Large intestine (tissue), 3 donors: ENCODE measurements at regions not wholly inside any gene's neighbourhood (a gene's known extent, or its start where the extent isn't known, plus 50 kb on each side); places are given as distances from the start of the nearest gene placed in this dataset.

ENCODE experiments used
- DNase-seq, 2 donors: peaks; one replicate each; pipeline versions ENCODE4 v3.0.0 to v3.0.0-alpha.2; 2013
- H3K27ac ChIP-seq: one replicate; pipeline ENCODE4 v1.5.1; 2013; ENCODE audit warnings: low read length
- H3K27me3 ChIP-seq: 2 replicates; pipeline ENCODE4 v1.6.1; 2013; ENCODE audit warnings: low read length; ENCODE audit not compliant: control insufficient read depth, insufficient read depth
- H3K36me3 ChIP-seq: 2 replicates; pipeline ENCODE4 v1.6.1; 2013; ENCODE audit warnings: low read length; ENCODE audit not compliant: control insufficient read depth, insufficient read depth
- H3K4me1 ChIP-seq: one replicate; pipeline ENCODE4 v1.6.1; 2013; ENCODE audit warnings: low read length; ENCODE audit not compliant: control insufficient read depth, insufficient read depth
- H3K4me3 ChIP-seq: one replicate; pipeline ENCODE4 v1.5.1; 2013; ENCODE audit warnings: low read length
- H3K9me3 ChIP-seq: one replicate; pipeline ENCODE4 v1.6.1; 2013; ENCODE audit warnings: mild to moderate bottlenecking, low read depth, low read length, moderate library complexity; ENCODE audit not compliant: control insufficient read depth
- WGBS: methylation state at CpG from one replicate; pipeline ENCODE4 v1.1.5; 2013; ENCODE audit warnings: low lambda C conversion rate; ENCODE audit not compliant: insufficient coverage; 5-methylcytosine and 5-hydroxymethylcytosine counted together

DNA sequence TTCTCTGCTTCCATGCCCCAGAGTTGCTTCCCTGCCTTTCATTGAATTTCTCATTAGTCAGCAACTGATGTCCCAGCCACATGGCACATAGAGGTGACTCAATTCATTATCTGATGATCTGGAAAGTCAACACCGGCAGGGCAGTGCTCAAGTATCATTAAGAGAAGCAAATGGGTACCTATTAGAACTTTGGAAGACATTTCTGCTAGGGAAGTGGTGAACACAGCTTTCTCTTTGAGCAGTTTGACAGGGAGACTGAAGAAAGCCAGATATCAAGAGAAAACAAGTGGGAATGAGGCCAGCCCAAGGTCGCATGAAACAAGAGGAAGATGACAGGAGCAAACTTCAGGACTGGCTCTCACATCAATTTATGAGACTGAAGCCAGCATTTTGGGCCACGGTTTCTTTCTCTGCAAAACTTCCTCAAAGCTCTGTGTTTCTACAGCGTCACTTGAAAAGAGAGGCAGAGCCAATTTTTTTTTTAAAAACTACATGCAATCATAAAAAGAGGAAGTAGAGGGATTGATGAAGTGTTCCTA, 108.3 kb upstream of the RPS6KA3 start:
- Histone ChIP-seq H3K36me3 (no peaks in the 10 kb centered on the region), H3K27me3 (no peaks in the 10 kb centered on the region), H3K4me1 (peaks cover 21% of the 10 kb centered on the region), H3K27ac (no peak overlapping the region), H3K4me3 (no peak overlapping the region), H3K9me3 (no peaks in the 10 kb centered on the region)
- peak in 1 of 2 donors; percentile 54 for DNase-seq
- no CpG with 5 or more reads among the region's 4 CpGs for WGBS

DNA sequence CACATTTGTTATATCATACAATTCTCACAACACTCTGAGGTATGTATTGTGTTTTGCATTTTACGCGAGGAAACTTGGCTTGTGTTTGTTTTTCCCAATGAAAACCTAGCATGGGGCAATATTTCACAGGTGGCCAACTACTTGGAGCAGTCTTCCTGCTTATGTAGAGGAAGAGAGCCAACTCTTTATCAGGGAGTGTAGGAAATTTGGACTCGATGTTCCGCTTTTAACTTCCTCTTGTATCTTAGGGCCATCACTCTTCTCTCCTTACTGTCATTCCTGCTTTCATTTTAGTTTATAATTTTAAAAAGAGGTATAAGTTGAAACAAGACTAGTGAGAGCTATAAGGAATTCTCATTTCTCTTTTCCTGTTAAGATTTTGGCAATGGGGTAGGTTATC, 107.7 kb upstream of the RPS6KA3 start:
- Histone ChIP-seq H3K4me3 (no peak overlapping the region), H3K27ac (no peak overlapping the region), H3K27me3 (no peaks in the 10 kb centered on the region), H3K9me3 (no peaks in the 10 kb centered on the region), H3K4me1 (peaks cover 21% of the 10 kb centered on the region), H3K36me3 (no peaks in the 10 kb centered on the region)
- no CpG with 5 or more reads among the region's 4 CpGs for WGBS
- no peak for DNase-seq

DNA sequence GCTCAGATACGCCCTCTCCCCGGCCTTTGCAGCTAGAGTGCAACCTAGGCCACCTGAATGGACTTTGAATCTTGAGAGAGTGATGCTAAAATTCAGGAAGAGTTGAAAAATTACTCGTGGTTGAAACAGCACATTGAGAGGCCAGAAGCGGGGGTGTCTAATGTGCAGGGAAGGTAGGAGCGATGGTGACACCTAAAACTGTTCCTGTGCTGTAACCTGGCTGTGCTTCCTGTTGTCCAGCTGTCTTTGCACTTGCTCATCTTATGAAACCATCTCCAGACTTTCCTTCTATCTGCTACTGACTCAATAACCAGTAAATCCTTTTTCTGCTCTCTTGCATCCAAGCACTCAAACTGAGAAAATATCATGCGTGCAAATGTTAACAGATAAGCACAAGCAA, 106.4 kb upstream of the RPS6KA3 start:
- peak in 1 of 2 donors; percentile 19 for DNase-seq
- Histone ChIP-seq H3K9me3 (no peaks in the 10 kb centered on the region), H3K27ac (no peak overlapping the region), H3K27me3 (no peaks in the 10 kb centered on the region), H3K4me3 (no peak overlapping the region), H3K36me3 (no peaks in the 10 kb centered on the region), H3K4me1 (peaks cover 16% of the 10 kb centered on the region)
- no CpG with 5 or more reads among the region's 6 CpGs for whole genome bisulfite sequencing

DNA sequence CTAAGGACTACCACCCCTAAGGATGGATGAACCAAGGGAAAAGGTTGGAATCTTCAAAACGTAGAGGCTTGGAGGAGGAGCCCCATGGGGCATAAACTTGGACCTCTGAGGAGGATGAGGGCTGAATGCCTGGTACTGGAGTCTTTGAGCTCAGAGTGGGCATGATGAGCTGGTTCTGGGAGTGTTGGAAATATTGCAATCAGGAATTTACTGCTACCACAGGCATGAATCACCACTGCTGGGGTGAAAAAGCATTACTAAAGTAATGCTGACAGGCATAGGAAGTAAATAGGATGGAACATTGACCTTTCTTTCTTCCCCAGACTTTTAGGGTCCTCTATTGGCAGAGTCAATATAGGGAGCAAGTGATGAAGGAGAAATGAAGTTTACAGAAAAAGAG, 105.8 kb upstream of the RPS6KA3 start:
- WGBS, result no CpG with 5 or more reads among the region's 1 CpG
- H3K27ac ChIP-seq, result no peak overlapping the region
- DNase-seq, result no peak

DNA sequence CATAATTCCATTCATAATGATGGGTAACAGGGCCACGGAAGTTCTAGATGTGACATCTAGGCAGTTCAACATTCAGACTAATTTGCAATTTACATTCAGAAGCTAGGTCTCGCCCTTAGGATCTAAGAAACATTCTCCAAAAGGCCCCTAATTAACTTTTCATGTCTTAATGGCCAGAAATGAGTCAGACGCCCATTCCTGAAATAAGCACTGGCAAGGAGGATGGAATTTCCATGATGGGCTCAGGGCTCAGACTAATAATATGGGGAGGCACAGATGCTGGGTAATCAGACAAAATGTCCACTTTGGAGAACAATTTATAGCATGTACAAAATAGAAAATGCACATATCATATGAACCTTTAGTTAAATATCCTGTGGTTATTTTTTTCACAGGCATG, 102.8 kb upstream of the RPS6KA3 start:
- no CpG with 5 or more reads among the region's 3 CpGs for WGBS
- Histone ChIP-seq H3K4me1 (peaks cover 7% of the 10 kb centered on the region), H3K27ac (no peak overlapping the region), H3K4me3 (no peak overlapping the region), H3K9me3 (no peaks in the 10 kb centered on the region), H3K36me3 (no peaks in the 10 kb centered on the region), H3K27me3 (no peaks in the 10 kb centered on the region)
- DNase-seq, result no peak

More for the DNA sequence above, 105.8 kb upstream of the RPS6KA3 start:
- no peaks in the 10 kb centered on the region for H3K36me3 ChIP-seq
- H3K4me1 ChIP-seq, result peaks cover 16% of the 10 kb centered on the region
- no peak overlapping the region for H3K4me3 ChIP-seq
- H3K27me3 ChIP-seq, result no peaks in the 10 kb centered on the region
- no peaks in the 10 kb centered on the region for H3K9me3 ChIP-seq

DNA sequence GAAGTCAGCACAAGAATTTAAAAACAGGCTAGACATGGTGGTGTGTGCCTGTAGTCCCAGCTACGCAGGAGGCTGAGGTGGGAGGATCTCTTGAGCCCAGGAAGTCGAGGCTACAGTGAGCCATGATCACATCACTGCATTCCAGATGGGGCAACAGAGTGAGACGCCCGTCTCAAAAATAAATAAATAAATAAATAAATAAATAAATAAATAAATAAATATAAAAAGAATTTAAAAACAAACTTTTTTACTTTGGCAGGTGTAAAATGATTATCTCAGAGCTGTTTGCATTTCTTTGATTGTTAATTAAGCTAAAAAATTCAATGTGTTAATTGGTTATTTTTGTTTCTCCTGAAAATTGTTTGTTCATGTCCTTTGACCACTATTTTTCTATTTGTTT, 97.5 kb upstream of the RPS6KA3 start:
- Histone ChIP-seq H3K36me3 (no peaks in the 10 kb centered on the region), H3K27ac (no peak overlapping the region), H3K27me3 (no peaks in the 10 kb centered on the region), H3K4me1 (peaks cover 20% of the 10 kb centered on the region), H3K9me3 (no peaks in the 10 kb centered on the region), H3K4me3 (no peak overlapping the region)
- no peak for DNase-seq
- no CpG with 5 or more reads among the region's 4 CpGs for WGBS

DNA sequence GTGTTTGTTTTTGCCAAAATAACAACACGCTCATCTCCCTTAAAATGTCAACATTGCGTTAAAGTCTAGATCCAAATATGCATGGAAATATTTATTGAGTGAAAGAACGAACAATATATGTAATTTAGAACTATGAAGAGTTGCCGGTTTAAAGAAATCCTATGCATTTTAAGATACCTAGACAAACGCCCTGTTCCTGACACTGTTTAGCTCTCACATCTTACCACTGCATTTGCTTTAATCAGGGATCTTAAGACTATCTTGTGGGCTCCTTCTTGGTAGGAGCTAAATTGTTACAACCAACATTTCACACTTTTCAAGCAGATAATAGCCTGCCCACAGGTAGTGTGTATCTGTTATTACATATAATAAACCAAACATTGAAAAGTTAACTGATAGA, 96.6 kb upstream of the RPS6KA3 start:
- H3K4me1 ChIP-seq, result peaks cover 20% of the 10 kb centered on the region
- DNase-seq, result no peak
- H3K4me3 ChIP-seq, result no peak overlapping the region
- no peaks in the 10 kb centered on the region for H3K36me3 ChIP-seq
- 40% methylated on average over 1 of the region's 5 CpGs for WGBS
- peak overlapping the region; percentile 74 for H3K27ac ChIP-seq
- H3K27me3 ChIP-seq, result no peaks in the 10 kb centered on the region
- no peaks in the 10 kb centered on the region for H3K9me3 ChIP-seq

DNA sequence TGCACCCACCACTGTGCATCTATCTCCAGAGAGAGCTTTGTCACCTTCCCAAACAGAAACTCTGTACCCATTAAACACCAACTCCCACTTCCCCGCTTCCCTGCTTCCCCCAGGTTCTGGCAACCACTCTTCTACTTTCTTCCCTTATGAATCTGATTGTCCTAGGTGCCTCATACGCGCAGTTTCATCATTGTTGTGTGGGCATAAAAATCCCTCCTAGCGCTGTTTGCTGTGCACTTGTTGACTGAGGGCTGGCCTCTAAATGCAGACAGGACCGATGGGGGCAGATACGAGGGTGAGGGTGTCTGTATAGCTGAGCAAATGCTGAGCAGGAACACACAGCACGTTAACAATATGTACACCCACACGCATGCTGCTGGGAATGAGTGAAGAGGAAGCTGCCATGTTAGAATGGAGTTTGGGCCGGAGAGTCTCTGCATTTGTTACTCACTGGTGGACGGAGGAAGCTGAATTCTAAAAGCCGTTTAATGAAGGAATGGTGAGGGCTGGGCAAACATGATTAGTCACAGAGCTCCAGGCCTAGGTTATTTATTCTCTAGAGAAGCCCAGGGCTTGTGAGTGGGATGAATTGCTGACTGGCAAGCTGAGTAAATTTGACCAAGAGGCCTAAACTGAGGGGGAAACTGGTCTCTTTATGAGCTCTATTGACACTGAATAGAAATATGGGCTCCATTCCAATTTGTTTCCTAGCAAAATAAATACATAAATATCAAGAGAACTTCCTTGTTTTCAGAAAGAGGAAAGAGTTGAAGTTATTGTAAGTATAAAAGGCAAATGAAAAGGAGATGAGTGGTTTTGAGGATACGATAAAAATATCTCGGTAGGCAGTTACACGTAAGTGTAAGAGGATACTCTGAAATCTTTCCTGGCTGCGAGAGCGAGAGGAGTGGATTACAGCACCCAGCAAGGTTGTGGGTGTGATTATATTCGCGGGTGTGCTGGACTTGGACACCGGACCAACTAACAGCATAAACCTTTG, 95.9 kb upstream of the RPS6KA3 start:
- Histone ChIP-seq H3K36me3 (no peaks in the 10 kb centered on the region), H3K4me1 (peaks cover 20% of the 10 kb centered on the region), H3K27me3 (no peaks in the 10 kb centered on the region), H3K27ac (peak overlapping the region; percentile 74), H3K4me3 (no peak overlapping the region), H3K9me3 (no peaks in the 10 kb centered on the region)
- peak in 1 of 2 donors; percentile 56 for DNase-seq
- no CpG with 5 or more reads among the region's 19 CpGs for WGBS

DNA sequence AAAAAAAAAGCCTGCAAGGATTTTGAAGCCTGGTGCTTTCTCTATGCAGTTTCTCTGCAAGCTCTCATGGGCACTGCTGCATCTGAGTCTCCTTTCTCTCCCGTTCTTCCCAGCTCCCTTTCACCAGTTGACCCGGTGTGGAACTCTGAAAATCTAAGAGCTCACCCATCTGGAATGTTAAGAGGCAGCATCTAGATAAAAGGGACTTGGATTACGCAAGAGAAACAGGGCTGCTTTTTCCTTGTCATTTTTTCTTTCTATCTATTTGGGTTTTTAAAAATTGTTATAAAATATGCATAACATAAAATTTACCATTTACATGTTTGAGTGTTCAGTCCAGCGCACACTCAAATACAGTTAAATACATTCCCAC, 95.2 kb upstream of the RPS6KA3 start:
- peaks cover 20% of the 10 kb centered on the region for H3K4me1 ChIP-seq
- WGBS, result no CpG with 5 or more reads among the region's 4 CpGs
- no peaks in the 10 kb centered on the region for H3K27me3 ChIP-seq
- H3K36me3 ChIP-seq, result no peaks in the 10 kb centered on the region
- H3K4me3 ChIP-seq, result no peak overlapping the region
- peak overlapping the region; percentile 74 for H3K27ac ChIP-seq
- no peaks in the 10 kb centered on the region for H3K9me3 ChIP-seq
- DNase-seq, result peak in 1 of 2 donors; percentile 46

DNA sequence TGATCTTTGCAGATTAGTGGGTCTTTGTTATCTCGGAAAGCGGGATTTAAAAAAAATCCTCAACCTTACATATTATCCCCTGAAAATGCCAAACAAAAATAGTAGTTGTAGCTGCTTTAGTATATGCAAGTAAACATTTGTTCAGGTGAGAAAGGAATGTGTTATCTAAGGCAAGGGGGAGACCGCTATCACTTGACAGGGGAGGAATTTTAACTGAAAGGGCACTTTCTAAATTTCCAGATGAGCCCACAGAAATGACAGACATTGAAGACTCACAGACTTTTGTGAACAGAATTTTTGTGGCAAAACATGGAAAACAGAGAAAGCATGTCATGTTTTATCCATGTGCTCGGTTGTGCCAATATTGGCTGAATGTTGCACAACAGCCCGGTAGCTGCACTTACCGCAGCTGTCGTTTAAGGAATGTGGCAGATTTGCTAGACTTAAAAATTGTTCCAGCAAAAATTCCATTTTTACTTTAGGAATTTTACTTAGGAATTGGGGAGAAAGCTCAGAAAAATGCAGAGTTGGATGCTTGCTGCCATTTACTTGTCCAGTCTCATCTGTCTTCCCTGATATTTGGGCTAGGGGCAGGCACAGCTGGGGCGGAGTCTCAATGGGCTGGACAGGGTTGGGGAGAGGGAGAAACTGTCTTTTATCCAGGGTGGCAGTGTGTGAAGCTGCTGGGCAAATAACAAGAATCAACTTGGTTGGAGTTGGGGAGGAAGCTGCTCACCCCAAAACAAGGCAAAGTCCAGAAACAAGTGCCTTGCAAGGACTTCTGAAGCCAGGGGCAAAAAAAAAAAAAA, 94.6 kb upstream of the RPS6KA3 start:
- H3K4me1 ChIP-seq, result peaks cover 20% of the 10 kb centered on the region
- H3K9me3 ChIP-seq, result no peaks in the 10 kb centered on the region
- no peaks in the 10 kb centered on the region for H3K27me3 ChIP-seq
- no CpG with 5 or more reads among the region's 8 CpGs for WGBS
- H3K36me3 ChIP-seq, result no peaks in the 10 kb centered on the region
- DNase-seq, result peak in 1 of 2 donors; percentile 29
- H3K4me3 ChIP-seq, result no peak overlapping the region
- peak overlapping the region; percentile 48 for H3K27ac ChIP-seq
